GM03348 (cell line): ENCODE measurements at regions not wholly inside any gene's neighbourhood (a gene's known extent, or its start where the extent isn't known, plus 50 kb on each side); places are given as distances from the start of the nearest gene placed in this dataset.
"Not testable (repeated sequence)": the region's sequence is repeated elsewhere in the genome, so short reads cannot be mapped to it uniquely, and the experiment has no call there.

ENCODE experiments used
- DNase-seq: peaks from one replicate; pipeline ENCODE4 v3.0.0; 2012; ENCODE audit warnings: low spot score

DNA sequence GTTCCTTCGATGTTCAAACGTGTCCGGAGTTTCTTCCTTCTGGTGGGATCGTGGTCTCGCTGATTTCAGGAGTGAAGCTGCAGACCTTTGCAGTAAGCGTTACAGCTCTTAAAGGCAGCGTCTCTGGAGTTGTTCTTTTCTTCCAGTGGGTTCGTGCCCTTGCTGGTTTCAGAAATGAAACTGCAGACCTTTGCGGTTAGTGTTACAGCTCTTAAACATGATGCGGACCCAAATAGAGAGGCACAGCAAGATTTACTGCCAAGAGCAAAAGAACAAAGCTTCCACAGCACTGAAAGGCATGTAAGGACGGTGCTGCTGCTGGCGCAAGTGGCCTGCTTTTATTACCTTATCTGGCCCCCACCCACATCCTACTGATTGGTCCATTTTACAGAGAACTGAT, 931.4 kb downstream of the IPMK start:
- no peak for DNase-seq

GRCh38 chr10:57334523-57334922, 933.2 kb downstream of the IPMK start:
- no peak for DNase-seq

- no peak for DNase-seq
These were observed 933.8 kb downstream of the IPMK start for GRCh38 chr10:57333880-57334279.

GRCh38 chr10:57321400-57321854, 946.3 kb downstream of the IPMK start:
- DNase-seq, result not testable (repeated sequence)

DNA sequence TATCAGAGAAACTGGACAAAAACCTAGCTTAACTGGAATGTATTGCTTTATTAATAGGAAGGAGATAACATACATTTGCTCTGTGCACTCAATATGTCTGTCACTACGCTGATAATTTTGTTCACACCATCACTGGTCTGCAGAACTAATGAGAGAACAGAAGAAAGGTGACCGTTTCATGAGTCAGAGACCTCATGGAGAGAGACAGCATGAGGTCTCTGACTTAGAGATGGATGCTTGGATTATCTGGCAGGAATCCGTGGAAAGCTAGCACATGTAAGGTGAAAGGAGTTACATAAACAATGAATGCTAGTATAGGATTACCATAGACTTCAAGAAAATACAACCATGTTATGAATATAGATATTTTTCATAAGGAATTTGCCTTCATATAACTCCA, 947.3 kb downstream of the IPMK start:
- DNase-seq, result no peak

GRCh38 chr10:57314046-57314445, 953.0 kb upstream of the ZWINT start:
- DNase-seq, result no peak

DNA sequence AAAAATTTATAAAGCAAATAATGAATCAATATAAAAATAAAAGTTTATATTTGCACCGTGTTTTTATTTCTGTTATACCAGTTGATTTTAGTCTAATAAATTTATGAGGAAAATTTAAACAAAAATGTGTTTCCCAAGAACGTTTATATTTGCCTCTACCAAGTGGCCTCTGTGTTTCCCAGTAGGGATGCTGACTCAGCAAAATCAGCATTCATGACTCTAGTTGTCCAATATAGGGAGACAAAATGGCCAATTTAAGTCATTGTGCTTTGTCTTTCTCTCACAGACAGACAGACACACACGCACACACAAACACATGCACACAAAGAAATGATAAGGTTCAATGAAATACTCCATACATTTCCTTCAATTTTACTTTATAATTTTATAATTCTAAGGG, 942.5 kb upstream of the ZWINT start:
- no peak for DNase-seq

GRCh38 chr10:57300718-57301117, 939.7 kb upstream of the ZWINT start:
- no peak for DNase-seq

GRCh38 chr10:57294698-57295097, 933.6 kb upstream of the ZWINT start:
- DNase-seq, result no peak

- DNase-seq, result no peak
These were observed 927.7 kb upstream of the ZWINT start for GRCh38 chr10:57288754-57289153.

DNA sequence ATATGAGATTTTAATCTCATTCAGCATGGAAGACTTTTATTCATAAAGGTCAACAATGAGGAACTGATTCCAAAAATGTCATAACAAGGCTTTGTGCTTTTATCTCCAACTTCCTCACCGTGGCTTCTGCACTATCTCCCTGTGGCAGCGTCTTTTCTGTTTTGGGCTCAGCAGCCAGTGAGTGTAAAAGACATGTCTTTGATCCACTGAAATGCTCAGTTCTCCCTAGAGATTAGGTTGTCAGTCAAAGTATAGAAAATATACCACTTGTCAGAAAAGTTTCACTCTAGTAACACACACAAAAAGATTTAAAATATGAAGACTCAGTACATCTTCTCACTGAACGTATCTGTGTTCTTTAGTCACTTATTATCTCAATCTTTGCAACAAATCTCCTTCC, 901.8 kb upstream of the ZWINT start:
- DNase-seq, result no peak

- no peak for DNase-seq
These were observed 899.1 kb upstream of the ZWINT start for GRCh38 chr10:57260175-57260574.

DNA sequence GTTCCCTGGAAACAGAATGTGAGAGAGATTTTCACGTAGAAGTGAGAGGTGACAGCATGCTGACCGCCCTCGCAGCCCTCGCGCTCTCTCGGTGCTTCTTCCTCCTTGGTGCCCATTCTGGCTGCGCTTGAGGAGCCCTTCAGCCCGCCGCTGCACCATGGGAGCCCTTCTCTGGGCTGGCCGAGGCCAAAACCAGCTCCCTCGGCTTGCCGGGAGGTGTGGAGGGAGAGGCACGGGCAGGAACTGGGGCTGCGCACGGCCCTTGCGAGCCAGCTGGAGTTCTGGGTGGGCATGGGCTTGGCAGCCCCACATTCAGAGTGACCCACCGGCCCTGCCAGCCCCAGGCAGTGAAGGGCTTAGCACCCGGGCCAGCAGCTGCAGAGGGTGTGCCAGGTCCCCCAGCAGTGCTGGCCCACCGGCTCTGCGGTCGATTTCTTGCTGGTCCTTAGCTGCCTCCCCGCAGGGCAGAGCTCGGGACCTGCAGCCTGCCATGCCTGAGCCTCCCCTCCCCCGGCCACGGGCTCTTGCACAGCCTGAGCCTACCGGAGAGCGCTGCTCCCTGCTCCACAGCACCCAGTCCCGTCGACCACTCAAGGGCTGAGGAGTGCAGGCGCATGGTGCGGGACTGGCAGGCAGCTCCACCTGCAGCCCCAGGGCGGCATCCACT, 888.7 kb upstream of the ZWINT start:
- no peak for DNase-seq

GRCh38 chr10:57247271-57247670, 886.2 kb upstream of the ZWINT start:
- DNase-seq, result no peak

DNA sequence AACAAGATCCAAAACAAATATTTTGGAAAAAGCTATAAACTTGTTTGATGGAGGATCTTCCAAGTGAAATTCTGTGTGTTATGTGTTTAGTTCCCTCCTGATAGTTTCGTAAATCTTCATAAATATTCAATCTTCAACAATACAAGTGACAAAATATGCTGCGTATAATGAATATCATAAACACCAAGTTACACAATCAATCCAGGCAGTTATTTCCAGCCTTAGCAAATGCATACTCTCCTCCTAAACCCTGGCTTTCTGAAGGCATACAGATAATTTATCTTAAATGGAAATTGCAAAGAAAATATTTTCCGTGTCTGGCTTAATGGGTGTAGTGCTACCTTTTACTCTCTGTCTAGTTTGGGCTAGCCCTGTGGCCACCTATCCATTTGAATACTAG, 864.9 kb upstream of the ZWINT start:
- DNase-seq, result no peak

DNA sequence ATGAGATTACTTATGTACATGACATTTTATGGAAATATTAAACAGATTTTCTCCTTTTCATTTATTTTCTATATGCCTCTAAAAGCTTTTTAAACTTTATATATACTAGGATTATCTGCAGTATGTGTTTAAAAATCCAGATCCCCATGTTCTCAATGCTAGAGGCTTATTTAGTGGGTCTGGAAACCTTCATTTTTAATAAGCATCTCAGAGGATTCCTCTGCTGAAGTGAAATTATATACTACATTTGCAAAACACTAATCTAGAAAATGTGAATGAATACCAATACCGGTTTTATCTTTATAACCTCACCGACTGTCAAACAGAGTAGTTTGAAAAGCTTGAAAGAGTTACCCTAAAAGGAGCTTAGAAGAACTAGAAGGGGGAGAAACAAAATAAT, 863.8 kb upstream of the ZWINT start:
- DNase-seq, result no peak

DNA sequence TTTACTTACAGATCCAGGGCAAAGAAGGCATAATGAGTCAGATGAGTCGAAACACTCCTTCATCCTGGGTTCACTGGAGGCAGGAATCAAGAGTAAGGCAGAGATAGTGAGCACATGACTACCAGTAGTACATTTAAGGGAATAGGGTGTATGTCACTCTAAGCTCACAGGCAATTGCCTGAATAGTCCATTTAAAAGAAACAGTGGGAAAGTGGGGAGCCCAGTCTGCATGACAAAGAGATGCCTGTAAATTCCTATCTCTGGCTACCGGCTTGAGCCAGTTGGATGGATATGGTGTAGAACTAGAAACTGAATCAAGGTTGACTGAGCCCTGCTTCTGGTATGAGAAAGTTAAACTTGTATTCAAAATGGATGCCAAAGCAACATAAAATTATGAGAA, 861.5 kb upstream of the ZWINT start:
- no peak for DNase-seq

DNA sequence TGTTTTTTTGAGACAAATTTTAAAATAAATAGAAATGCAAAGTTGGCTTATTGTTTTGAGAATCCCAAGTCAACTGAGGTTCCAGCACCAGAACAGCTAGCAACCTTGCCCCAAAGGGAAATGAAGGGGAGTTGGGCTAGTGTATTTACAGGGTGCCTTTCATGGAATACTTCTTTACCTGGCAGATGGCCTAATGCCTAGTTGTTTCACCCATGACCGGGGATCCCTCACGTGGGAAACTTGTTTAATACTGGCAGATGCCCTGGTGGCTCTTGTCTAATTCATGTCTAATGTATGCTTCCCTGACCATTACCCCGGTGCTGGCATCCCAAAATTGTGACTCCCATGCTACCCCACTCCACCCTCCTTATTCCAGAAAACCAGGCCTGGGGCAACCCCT, 861.1 kb upstream of the ZWINT start:
- DNase-seq, result no peak

GRCh38 chr10:57221674-57222073, 860.6 kb upstream of the ZWINT start:
- no peak for DNase-seq

DNA sequence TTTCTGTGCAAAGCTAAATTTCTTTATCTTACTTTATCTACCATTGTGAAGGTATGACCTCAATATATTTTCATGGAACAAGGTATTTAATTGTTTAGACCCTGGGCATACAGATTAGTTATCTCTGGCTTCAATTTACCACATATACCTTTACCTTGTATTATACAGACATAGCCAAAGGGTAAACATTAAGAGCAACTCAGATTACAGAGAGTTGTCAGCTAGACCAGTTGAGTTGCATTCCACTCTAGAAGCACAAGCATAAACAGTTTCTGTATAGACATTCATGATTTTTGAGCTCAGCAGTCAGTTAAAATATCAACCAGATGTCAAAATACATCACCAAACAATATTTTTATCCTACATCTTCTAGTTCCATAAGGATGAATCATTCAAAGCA, 857.3 kb upstream of the ZWINT start:
- no peak for DNase-seq

GRCh38 chr10:57202356-57202755, 841.3 kb upstream of the ZWINT start:
- DNase-seq, result no peak

GRCh38 chr10:57188846-57189245, 827.8 kb upstream of the ZWINT start:
- DNase-seq, result no peak

- no peak for DNase-seq
These were observed 825.1 kb upstream of the ZWINT start for GRCh38 chr10:57186201-57186600.

DNA sequence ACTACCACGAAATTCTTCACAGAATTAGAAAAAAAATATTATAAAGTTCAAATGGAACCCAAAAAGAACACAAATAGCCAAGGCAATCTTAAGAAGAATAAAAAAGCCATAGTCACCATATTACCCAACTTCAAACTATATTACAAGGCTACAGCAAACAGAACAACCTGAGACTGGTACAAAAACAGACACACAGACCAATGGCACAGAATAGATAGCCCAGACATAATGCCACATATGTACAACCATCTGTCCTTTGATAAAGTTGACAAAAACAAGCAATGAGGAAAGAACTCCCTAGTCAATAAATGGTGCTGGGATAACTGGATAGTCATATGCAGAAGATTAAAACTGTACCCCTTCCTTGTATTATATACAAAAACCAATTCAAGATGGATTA, 808.5 kb upstream of the ZWINT start:
- no peak for DNase-seq
